ENCODE measurements at regions not wholly inside any gene's neighbourhood (a gene's known extent, or its start where the extent isn't known, plus 50 kb on each side); places are given as distances from the start of the nearest gene placed in this dataset.
"Not testable (repeated sequence)": the region's sequence is repeated elsewhere in the genome, so short reads cannot be mapped to it uniquely, and the experiment has no call there.

- no peak for DNase-seq (ENCODE audit: low spot score)
- no peak for TF ChIP-seq CTCF (IDR thresholded peaks at IDR 0.05; ENCODE audit: borderline replicate concordance, control extremely low read depth, extremely low read depth, insufficient read depth, missing control alignments)
- in situ Hi-C loops (cut with MboI; ENCODE audit: low sequenced_read_pairs, unreplicated experiment) = no loop called here
These were observed 185.3 kb downstream of the RPS24 start for GRCh38 chr10:78218798-78219490.

GRCh38 chr10:78219568-78219967, 185.9 kb downstream of the RPS24 start:
- in situ Hi-C loops (cut with MboI; ENCODE audit: low sequenced_read_pairs, unreplicated experiment); DNase-seq (ENCODE audit: low spot score): not testable (repeated sequence)

- in situ Hi-C loops (cut with MboI; ENCODE audit: low sequenced_read_pairs, unreplicated experiment) = no loop called here
- no peak for DNase-seq (ENCODE audit: low spot score)
- TF ChIP-seq CTCF (IDR thresholded peaks at IDR 0.05; ENCODE audit: borderline replicate concordance, control extremely low read depth, extremely low read depth, insufficient read depth, missing control alignments) = no peak
These were observed 187.1 kb downstream of the RPS24 start for GRCh38 chr10:78220781-78221180.

- TF ChIP-seq CTCF (IDR thresholded peaks at IDR 0.05; ENCODE audit: borderline replicate concordance, control extremely low read depth, extremely low read depth, insufficient read depth, missing control alignments) = no peak
- no peak for DNase-seq (ENCODE audit: low spot score)
- in situ Hi-C loops (cut with MboI; ENCODE audit: low sequenced_read_pairs, unreplicated experiment) = no loop called here
These were observed 188.6 kb downstream of the RPS24 start for GRCh38 chr10:78222096-78222790.

GRCh38 chr10:78223088-78223487, 189.4 kb downstream of the RPS24 start:
- no peak for TF ChIP-seq CTCF (IDR thresholded peaks at IDR 0.05; ENCODE audit: borderline replicate concordance, control extremely low read depth, extremely low read depth, insufficient read depth, missing control alignments)
- in situ Hi-C loops (cut with MboI; ENCODE audit: low sequenced_read_pairs, unreplicated experiment) = no loop called here
- no peak for DNase-seq (ENCODE audit: low spot score)

- no peak for TF ChIP-seq CTCF (IDR thresholded peaks at IDR 0.05; ENCODE audit: borderline replicate concordance, control extremely low read depth, extremely low read depth, insufficient read depth, missing control alignments)
- in situ Hi-C loops (cut with MboI; ENCODE audit: low sequenced_read_pairs, unreplicated experiment) = no loop called here
- no peak for DNase-seq (ENCODE audit: low spot score)
These were observed 190.9 kb downstream of the RPS24 start for GRCh38 chr10:78224602-78225001.

GRCh38 chr10:78225594-78225993, 191.9 kb downstream of the RPS24 start:
- no peak for TF ChIP-seq CTCF (IDR thresholded peaks at IDR 0.05; ENCODE audit: borderline replicate concordance, control extremely low read depth, extremely low read depth, insufficient read depth, missing control alignments)
- no peak for DNase-seq (ENCODE audit: low spot score)
- in situ Hi-C loops (cut with MboI; ENCODE audit: low sequenced_read_pairs, unreplicated experiment) = no loop called here

Data from GM13976 (cell line).